ENCODE measurements at regions not wholly inside any gene's neighbourhood (a gene's known extent, or its start where the extent isn't known, plus 50 kb on each side); places are given as distances from the start of the nearest gene placed in this dataset. TPM values are rescaled to one million over a fixed set of nuclear protein-coding genes. Genes with fewer than 3 reads are reported as not detected.

Small RNAs in the stretch of these regions (microRNA-seq; reads per million reads assigned to microRNA genes)
- gene MIR4436A: not detected

All from A673 (cell line).